GM18519 (cell line): ENCODE measurements at regions not wholly inside any gene's neighbourhood (a gene's known extent, or its start where the extent isn't known, plus 50 kb on each side); places are given as distances from the start of the nearest gene placed in this dataset.
"Not testable (repeated sequence)": the region's sequence is repeated elsewhere in the genome, so short reads cannot be mapped to it uniquely, and the experiment has no call there.

Source experiments
- ATAC-seq: cut with Tn5 transposase; IDR thresholded peaks from one replicate; pipeline ENCODE4 v1.9.1; 2021; ENCODE audit warnings: mild to moderate bottlenecking, moderate library complexity; ENCODE audit not compliant: unreplicated experiment, low FRiP score

GRCh38 chr9:102767076-102767475 lies 228.1 kb upstream of the CYLC2 start:
- ATAC-seq: no peak

GRCh38 chr9:102740578-102740977 lies 254.6 kb upstream of the CYLC2 start:
- no peak for ATAC-seq

GRCh38 chr9:102728946-102729345 lies 266.2 kb upstream of the CYLC2 start:
- ATAC-seq: no peak

- no peak for ATAC-seq
These were observed 280.9 kb upstream of the CYLC2 start for GRCh38 chr9:102714184-102714583.

- not testable (repeated sequence) for ATAC-seq
These were observed 282.2 kb upstream of the CYLC2 start for GRCh38 chr9:102712910-102713309.

GRCh38 chr9:102700936-102701335 lies 294.2 kb upstream of the CYLC2 start:
- ATAC-seq: no peak

- no peak for ATAC-seq
These were observed 325.9 kb upstream of the CYLC2 start for GRCh38 chr9:102669220-102669619.

GRCh38 chr9:102652471-102652870 lies 342.7 kb upstream of the CYLC2 start:
- no peak for ATAC-seq

- no peak for ATAC-seq
These were observed 344.2 kb upstream of the CYLC2 start for GRCh38 chr9:102650896-102651295.

- no peak for ATAC-seq
These were observed 352.5 kb upstream of the CYLC2 start for GRCh38 chr9:102642651-102643050.

GRCh38 chr9:102631559-102631958 lies 363.6 kb upstream of the CYLC2 start:
- no peak for ATAC-seq

GRCh38 chr9:102609461-102609860 lies 385.7 kb upstream of the CYLC2 start:
- no peak for ATAC-seq

GRCh38 chr9:102603198-102604195 lies 391.6 kb upstream of the CYLC2 start:
- ATAC-seq: not testable (repeated sequence)

GRCh38 chr9:102594241-102594640 lies 400.9 kb upstream of the CYLC2 start:
- ATAC-seq: no peak

GRCh38 chr9:102587281-102587680 lies 407.9 kb upstream of the CYLC2 start:
- ATAC-seq: no peak

GRCh38 chr9:102569436-102569835 lies 425.7 kb upstream of the CYLC2 start:
- ATAC-seq: no peak

- ATAC-seq: no peak
These were observed 443.8 kb upstream of the CYLC2 start for GRCh38 chr9:102551346-102551745.

- ATAC-seq: no peak
These were observed 444.2 kb upstream of the CYLC2 start for GRCh38 chr9:102550886-102551285.

- no peak for ATAC-seq
These were observed 444.9 kb upstream of the CYLC2 start for GRCh38 chr9:102550266-102550665.

GRCh38 chr9:102534031-102534430 lies 461.1 kb upstream of the CYLC2 start:
- ATAC-seq: no peak

- ATAC-seq: no peak
These were observed 473.9 kb upstream of the CYLC2 start for GRCh38 chr9:102521097-102521755.

GRCh38 chr9:102519423-102519822 lies 475.7 kb upstream of the CYLC2 start:
- no peak for ATAC-seq
